Right cardiac atrium (tissue), 5 donors: ENCODE measurements at regions not wholly inside any gene's neighbourhood (a gene's known extent, or its start where the extent isn't known, plus 50 kb on each side); places are given as distances from the start of the nearest gene placed in this dataset.

Source experiments
- ATAC-seq, 2 donors: fragments of 200-7000 bp; cut with Tn5 transposase; one replicate each; pipeline versions ENCODE4 v1.8.0 to v1.9.1; 2020; ENCODE audit warnings: moderate library complexity in 2 of 2, mild to moderate bottlenecking in 1 of 2
- DNase-seq, 3 donors: peaks; one replicate each; pipeline ENCODE4 v3.0.0-alpha.2; 2020
- H3K27ac ChIP-seq: one replicate; pipeline ENCODE4 v1.5.1; 2013; ENCODE audit warnings: mild to moderate bottlenecking, low read length, control low read depth, moderate library complexity
- H3K27me3 ChIP-seq: one replicate; pipeline ENCODE4 v1.6.1; 2013; ENCODE audit not compliant: control insufficient read depth, insufficient read depth
- H3K4me1 ChIP-seq: one replicate; pipeline ENCODE4 v1.6.1; 2013; ENCODE audit warnings: low read length; ENCODE audit not compliant: control insufficient read depth, insufficient read depth
- H3K4me3 ChIP-seq: one replicate; pipeline ENCODE4 v1.5.1; 2013; ENCODE audit warnings: low read length, control low read depth
- H3K9me3 ChIP-seq: one replicate; pipeline ENCODE4 v1.6.1; 2013; ENCODE audit warnings: low read length; ENCODE audit not compliant: control insufficient read depth
- WGBS: extraction: QIAGEN DNeasy Blood & Tissue Kit; methylation state at CpG from one replicate; pipeline ENCODE4 v1.1.7; 2013; 5-methylcytosine and 5-hydroxymethylcytosine counted together
- intact Hi-C, 4 donors: fragments of 100-400 bp; cut with DNase I; formaldehyde crosslinking; loops; one replicate each; pipeline versions ENCODE4 v1.11.0 to v1.14.0; 2022 to 2023
- donor health status: healthy with polysubstance abuse.
- donor health status: DM: no; HTN: yes; CAD: no.
- donor health status: DM: no; HTN: no; CAD: no.
- donor health status: DM: no; HTN: yes; CAD: no; lungs with severe emphysema.
- donor health status: DM: yes; HTN: yes; CAD: no.

DNA sequence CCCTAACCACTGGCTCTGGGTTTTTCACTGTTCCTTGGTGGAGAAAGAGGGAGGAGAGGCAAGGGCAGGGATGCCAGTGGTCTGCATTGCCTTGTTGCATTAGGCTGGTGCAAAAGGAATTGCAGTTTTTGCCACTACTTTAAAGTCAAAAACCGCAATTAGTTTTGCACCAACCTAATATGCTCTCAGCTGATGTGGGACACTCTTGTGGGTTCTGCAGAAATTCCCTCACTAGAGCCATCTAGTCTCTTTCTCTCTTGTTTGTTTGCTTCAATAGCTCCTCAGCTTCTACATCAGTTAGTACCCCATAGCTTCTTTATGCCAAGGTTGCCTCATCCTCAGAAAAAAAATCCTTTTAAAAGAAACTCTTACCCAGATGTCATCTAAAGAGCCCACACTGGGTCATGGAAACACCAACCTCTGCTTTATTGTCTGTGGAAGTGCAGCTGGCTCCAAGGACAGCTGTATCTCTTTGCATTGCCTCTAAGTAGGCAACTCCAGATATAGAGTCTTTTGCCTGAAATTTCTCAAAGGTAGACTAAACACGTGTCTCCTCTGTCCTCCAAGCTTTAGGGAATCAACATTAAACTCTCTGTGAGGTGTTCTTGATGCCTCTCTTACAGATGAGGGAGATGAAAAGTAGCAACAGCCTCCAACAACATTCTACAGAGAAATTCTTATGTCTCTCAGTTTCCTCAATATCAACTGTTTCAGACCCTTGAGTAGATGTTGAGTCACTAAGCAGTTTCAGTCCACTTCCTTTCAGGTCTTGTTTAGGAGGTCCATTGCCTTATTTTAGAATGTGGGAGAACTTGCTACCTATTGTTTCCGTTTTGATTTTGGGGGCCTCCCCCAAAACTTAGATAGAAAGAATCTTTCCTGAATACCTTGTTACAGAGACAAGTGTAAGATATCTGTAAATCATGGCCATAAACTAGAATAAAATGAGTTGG is 84.9 kb upstream of the MEF2C start:
- Histone ChIP-seq H3K27me3 (no peaks in the 10 kb centered on the region), H3K4me1 (no peaks in the 10 kb centered on the region), H3K27ac (no peak overlapping the region), H3K4me3 (no peak overlapping the region), H3K9me3 (no peaks in the 10 kb centered on the region)
- ATAC-seq = no peak
- intact Hi-C loops = no loop called here
- WGBS = 86% methylated on average over 3 of the region's 3 CpGs
- DNase-seq = no peak

DNA sequence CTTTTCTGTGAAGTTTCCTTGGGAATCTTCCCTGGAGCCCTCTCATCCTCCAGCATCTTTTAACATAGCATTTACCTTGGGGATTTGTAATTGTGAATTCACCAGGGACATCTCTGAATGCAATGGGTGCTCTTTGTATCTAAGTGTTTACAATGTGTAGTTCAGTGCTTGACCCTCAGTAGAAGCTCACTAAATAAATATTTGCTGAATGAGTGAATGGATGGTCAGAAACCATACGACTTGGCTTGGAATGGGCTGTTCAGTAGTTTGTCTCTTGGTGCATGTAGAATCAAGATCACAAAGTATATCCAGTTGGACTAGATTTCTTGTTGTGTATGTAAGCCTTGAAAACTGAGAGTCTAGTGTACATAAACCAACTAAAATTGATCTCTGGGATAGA is 81.8 kb upstream of the MEF2C start:
- intact Hi-C loops = no loop called here
- H3K4me1 ChIP-seq = no peaks in the 10 kb centered on the region
- DNase-seq (no peak), ATAC-seq (no peak)
- no peak overlapping the region for H3K4me3 ChIP-seq
- no peaks in the 10 kb centered on the region for H3K9me3 ChIP-seq
- no peak overlapping the region for H3K27ac ChIP-seq
- H3K27me3 ChIP-seq = no peaks in the 10 kb centered on the region
- WGBS = 86% methylated on average over 1 of the region's 1 CpG

DNA sequence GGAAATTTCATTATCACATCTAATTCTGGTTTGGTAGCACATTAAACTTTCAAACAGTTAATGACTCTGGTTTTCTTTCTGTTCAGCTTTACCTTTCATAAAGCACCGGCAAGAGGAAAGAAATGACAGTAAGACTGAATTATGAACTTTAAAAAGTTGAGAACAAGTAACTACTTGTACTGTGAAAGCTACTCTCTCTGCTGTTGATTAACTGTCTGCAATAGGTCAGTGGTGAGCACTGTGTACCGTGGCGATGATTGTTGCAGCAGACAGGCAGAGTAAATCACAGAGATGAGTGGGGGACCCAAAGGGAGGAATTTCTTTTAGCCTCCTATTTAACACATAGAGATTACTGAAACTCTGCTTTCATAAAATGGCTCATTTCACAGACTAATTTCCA is 74.0 kb upstream of the MEF2C start:
- Histone ChIP-seq H3K27ac (no peak overlapping the region), H3K4me3 (no peak overlapping the region), H3K4me1 (no peaks in the 10 kb centered on the region), H3K9me3 (no peaks in the 10 kb centered on the region), H3K27me3 (no peaks in the 10 kb centered on the region)
- ATAC-seq (no peak), DNase-seq (no peak)
- intact Hi-C loops = no loop called here
- WGBS = 61% methylated on average over 3 of the region's 3 CpGs

DNA sequence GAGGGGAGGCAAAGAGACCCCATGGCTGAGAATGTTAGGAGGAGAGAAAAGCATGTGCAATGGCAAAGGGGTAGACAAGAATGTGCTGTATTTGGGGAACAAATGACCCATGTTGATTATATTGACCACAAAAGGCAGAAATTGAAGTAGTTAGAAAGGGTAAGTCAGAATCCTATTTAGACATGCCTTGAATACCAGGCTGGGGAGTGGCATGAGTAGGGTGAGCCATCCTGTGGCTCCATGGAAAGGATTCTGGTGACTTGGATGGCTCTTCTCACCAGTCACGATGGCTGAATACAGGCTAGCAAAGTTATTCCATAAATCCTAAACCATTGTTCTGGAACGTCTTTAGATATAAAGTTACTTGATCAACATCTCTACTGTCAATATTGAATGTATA is 73.4 kb upstream of the MEF2C start:
- Histone ChIP-seq H3K27me3 (no peaks in the 10 kb centered on the region), H3K27ac (no peak overlapping the region), H3K9me3 (no peaks in the 10 kb centered on the region), H3K4me1 (no peaks in the 10 kb centered on the region), H3K4me3 (no peak overlapping the region)
- no peak for DNase-seq
- WGBS = 96% methylated on average over 2 of the region's 2 CpGs
- intact Hi-C loops = no loop called here
- ATAC-seq = no peak

DNA sequence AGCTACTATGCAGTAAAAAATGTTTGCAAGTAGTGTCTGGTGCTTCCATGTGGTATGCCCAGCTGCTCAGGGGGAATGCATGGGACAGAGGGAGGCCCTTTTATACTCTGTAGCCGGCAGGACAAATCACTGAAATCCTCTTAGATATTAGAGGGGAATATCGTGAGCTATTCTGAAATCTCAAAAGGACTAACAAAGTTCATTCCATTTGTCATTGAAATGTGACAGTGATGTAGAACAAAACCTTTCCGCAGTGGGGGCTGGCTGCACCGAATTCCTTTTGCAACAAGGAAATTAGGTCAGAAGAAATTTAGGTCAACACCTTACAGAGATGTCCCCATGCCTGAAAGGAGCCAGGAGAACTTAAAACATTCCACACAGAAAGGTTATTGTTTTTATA is 72.4 kb upstream of the MEF2C start:
- no peak overlapping the region for H3K27ac ChIP-seq
- DNase-seq (no peak), ATAC-seq (no peak)
- intact Hi-C loops = no loop called here
- 56% methylated on average over 4 of the region's 4 CpGs for WGBS
- no peaks in the 10 kb centered on the region for H3K9me3 ChIP-seq
- H3K4me1 ChIP-seq = no peaks in the 10 kb centered on the region
- no peak overlapping the region for H3K4me3 ChIP-seq
- H3K27me3 ChIP-seq = no peaks in the 10 kb centered on the region

DNA sequence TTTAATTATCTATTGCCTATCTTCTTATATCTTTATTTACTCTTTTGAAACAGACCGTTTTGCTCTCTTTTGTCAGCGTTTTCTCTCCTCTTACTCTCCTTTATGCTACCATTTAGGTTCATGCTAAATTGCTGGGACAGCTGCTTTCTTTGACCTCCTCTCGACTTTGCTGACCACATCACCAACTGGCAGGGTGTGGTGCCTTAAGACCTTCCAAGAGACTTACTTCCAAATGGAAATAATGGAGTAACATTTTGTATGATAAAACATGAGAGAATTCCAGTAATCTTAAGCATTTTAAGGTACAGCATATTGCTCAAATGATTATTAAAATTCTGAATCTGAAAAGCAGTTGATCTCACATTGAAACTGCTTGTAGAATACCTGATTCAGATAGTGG is 71.5 kb upstream of the MEF2C start:
- no peaks in the 10 kb centered on the region for H3K9me3 ChIP-seq
- H3K27ac ChIP-seq = no peak overlapping the region
- no peak for ATAC-seq
- no peaks in the 10 kb centered on the region for H3K27me3 ChIP-seq
- no peak for DNase-seq
- H3K4me1 ChIP-seq = no peaks in the 10 kb centered on the region
- no peak overlapping the region for H3K4me3 ChIP-seq
- intact Hi-C loops = no loop called here
- 86% methylated on average over 3 of the region's 3 CpGs for WGBS

DNA sequence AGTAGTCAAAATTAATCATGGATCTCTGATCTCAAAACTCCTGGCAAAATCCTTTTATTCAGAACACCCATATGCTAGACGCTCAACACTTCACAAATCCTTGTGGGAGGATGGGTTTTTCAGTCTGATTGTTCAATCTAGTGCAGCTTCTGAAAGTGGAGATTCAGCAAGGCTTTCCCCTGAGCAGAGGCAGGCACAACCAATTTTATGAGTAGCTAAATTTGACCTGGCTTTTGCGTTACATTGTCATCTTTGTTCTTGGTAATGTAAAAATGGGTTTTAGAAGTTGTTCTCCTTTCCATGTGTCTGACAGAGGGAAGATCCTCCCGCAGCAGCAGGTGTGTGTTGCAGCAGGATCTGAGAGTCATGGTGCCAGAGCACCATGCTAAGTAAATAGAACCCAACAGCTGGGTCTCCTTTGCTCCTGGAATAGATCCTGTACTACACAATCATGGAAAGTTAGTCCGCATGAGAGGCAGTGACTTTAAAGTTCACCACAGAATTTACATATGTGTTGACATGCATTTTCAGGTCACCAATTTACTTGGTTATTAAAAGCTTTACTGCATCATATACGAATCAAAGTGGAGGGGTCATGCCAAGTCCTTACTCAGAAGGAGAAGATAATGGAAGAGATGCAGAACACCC is 70.1 kb upstream of the MEF2C start:
- no peak for ATAC-seq
- WGBS = 92% methylated on average over 5 of the region's 5 CpGs
- no peak overlapping the region for H3K4me3 ChIP-seq
- no peaks in the 10 kb centered on the region for H3K9me3 ChIP-seq
- intact Hi-C loops = no loop called here
- no peak for DNase-seq
- H3K27me3 ChIP-seq = no peaks in the 10 kb centered on the region
- no peak overlapping the region for H3K27ac ChIP-seq
- no peaks in the 10 kb centered on the region for H3K4me1 ChIP-seq

DNA sequence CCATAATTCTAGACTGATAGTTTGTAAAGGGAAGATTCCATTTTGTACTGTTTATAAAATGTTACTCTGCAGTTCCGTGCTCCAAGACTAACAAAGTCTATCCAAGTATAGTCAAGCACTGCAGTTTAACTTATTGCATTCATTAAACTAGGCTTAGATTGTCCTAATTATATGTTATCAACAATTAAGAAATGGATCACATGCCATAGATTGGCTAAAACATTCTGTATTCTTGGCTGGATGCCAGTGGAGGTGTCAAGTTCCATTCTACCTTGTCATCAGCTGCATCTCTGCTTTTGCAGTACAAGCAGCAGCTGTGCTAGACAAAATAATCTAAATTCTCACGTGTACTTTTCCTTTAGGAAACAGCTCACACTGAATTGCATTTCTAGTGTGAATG is 69.4 kb upstream of the MEF2C start:
- 37% methylated on average over 2 of the region's 2 CpGs for WGBS
- no peaks in the 10 kb centered on the region for H3K9me3 ChIP-seq
- intact Hi-C loops = no loop called here
- peak; percentile 38 to 51 for ATAC-seq
- H3K27ac ChIP-seq = no peak overlapping the region
- H3K27me3 ChIP-seq = no peaks in the 10 kb centered on the region
- DNase-seq = no peak
- H3K4me1 ChIP-seq = no peaks in the 10 kb centered on the region
- no peak overlapping the region for H3K4me3 ChIP-seq

DNA sequence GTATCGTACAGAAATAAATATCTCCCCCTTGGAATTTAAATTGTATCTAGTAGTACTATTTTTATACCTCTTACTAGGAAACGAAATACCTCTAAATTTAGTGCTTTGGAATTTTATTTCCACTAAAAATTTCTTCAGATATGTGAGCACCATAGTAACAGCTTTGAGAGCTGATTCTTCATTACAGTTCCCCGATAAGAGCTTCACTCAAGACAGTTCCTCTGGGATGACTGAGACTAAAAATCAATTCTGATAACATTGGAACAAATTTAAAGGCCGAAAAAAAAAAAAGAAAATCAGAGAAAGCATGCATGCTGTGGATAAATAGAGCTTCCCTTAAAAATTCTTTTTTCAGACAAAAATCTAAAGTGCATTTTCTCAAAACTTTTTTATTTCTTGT is 68.5 kb upstream of the MEF2C start:
- no peak for DNase-seq
- Histone ChIP-seq H3K27ac (no peak overlapping the region), H3K9me3 (no peaks in the 10 kb centered on the region), H3K27me3 (no peaks in the 10 kb centered on the region), H3K4me3 (no peak overlapping the region), H3K4me1 (no peaks in the 10 kb centered on the region)
- intact Hi-C loops = no loop called here
- 51% methylated on average over 4 of the region's 4 CpGs for WGBS
- ATAC-seq = no peak

DNA sequence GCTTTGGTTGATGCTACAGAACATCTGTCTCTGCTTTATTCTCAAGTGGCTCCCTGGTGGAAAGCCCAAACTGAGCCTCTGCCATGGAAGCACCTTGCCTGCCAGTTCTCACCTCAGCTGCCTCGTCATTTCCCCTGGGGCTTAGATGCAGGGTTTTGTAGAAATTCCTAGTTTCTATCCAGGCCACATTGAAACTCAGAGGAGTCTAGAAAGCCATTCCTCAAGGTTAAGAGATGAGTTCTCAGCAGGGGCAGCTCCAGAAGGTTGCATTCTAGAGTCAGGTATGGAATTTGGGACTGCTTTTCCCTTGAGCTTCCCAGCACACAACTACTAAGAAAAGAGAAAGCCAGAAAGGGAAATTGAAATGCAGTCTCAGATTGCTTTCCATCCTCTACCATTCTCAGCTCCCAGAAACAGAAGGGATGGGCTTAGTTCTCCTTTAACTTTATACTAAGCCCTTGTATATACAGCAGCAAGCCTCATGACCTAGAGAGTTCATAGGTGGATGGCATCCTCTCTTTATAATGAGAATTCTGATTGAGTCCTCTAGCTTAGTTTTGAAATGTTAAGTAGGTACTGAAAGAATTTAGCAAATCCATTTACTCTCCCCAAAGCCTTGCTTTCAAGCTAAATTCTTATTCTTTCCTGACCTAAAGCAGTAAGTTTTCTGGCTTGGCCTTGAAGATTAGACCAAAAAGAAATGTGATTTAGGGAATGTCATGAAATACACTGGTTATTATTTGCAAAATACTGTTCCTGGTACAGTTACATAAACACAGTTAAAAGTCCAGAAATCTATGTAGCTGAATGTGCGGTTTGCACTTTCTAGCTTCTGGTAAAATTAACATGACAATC is 66.0 kb upstream of the MEF2C start:
- intact Hi-C loops = no loop called here
- 88% methylated on average over 2 of the region's 2 CpGs for WGBS
- no peak overlapping the region for H3K27ac ChIP-seq
- DNase-seq (no peak), ATAC-seq (no peak)
- H3K4me3 ChIP-seq = no peak overlapping the region
- H3K9me3 ChIP-seq = no peaks in the 10 kb centered on the region
- H3K27me3 ChIP-seq = no peaks in the 10 kb centered on the region
- no peaks in the 10 kb centered on the region for H3K4me1 ChIP-seq
